Skeletal muscle satellite cell (primary cell): ENCODE measurements at regions not wholly inside any gene's neighbourhood (a gene's known extent, or its start where the extent isn't known, plus 50 kb on each side); places are given as distances from the start of the nearest gene placed in this dataset.

Experiments used
- H3K27me3 ChIP-seq: 2 replicates; pipeline ENCODE4 v1.7.0; 2013; ENCODE audit warnings: low read length; ENCODE audit not compliant: control insufficient read depth, insufficient read depth
- H3K36me3 ChIP-seq: 2 replicates; pipeline ENCODE4 v1.7.0; 2013; ENCODE audit warnings: mild to moderate bottlenecking, control low read depth, low read length; ENCODE audit not compliant: insufficient read depth
- H3K4me1 ChIP-seq: 2 replicates; pipeline ENCODE4 v1.7.0; 2013; ENCODE audit warnings: low read length; ENCODE audit not compliant: control insufficient read depth, insufficient read depth
- H3K4me2 ChIP-seq: 2 replicates; pipeline ENCODE4 v1.7.0; 2013; ENCODE audit warnings: mild to moderate bottlenecking, low read length
- H3K4me3 ChIP-seq: 2 replicates; pipeline ENCODE4 v1.7.0; 2013; ENCODE audit warnings: low read length
- H3K9ac ChIP-seq: 2 replicates; pipeline ENCODE4 v1.7.0; 2013; ENCODE audit warnings: mild to moderate bottlenecking, low read depth, low read length, moderate library complexity
- H3K9me3 ChIP-seq: replicated peaks from 2 replicates; pipeline ENCODE4 v1.7.0; 2013; ENCODE audit warnings: mild to moderate bottlenecking, control low read depth, low read length

DNA sequence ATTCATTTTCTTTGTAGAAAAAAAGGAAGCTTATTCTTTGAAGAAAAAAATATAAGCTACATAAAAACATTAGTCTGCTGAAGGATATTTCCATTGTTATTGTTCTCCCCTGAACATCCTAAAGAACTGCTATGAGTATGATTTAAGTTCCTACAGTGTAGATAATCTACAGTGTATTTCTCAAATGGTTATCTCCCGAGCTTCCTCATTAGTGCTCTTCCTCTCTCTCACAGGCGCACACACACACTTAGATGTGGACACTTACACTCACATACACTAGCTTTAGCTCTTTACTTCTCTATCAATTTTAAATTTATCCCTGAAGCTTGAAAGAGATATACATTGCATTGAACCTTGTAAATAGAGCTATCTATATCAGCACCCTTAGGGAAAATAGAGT lies 681.0 kb downstream of the KCNJ3 start:
- no peak overlapping the region for H3K9ac ChIP-seq
- no peaks in the 10 kb centered on the region for H3K4me1 ChIP-seq
- H3K9me3 ChIP-seq: no peaks in the 10 kb centered on the region
- no peak overlapping the region for H3K4me2 ChIP-seq
- no peaks in the 10 kb centered on the region for H3K36me3 ChIP-seq
- no peaks in the 10 kb centered on the region for H3K27me3 ChIP-seq
- H3K4me3 ChIP-seq: no peak overlapping the region

DNA sequence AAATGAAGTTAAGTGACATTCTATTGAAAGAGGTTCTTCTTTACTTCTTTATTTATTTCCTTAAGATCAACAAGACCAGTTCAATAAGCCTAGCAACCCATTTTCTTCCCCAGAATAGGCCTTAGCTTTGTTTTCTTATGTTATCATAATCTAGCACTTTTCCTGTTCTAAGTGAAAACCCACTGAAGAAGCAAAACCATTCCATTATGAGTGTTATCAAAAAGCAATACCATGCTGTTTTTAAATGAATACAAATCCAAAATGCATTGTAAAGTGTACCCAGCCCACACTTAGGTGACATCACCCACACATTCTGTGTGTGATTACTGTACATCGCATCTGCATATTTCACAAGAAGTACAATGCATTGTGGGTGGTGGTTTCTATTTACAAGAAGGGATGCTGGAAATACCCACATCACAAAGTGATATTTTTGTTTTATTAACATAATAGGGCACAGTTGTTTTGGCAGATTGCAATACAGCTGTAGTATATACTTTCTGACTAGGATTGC lies 679.5 kb downstream of the KCNJ3 start:
- no peaks in the 10 kb centered on the region for H3K27me3 ChIP-seq
- H3K4me2 ChIP-seq: no peak overlapping the region
- no peak overlapping the region for H3K4me3 ChIP-seq
- H3K9ac ChIP-seq: no peak overlapping the region
- H3K9me3 ChIP-seq: no peaks in the 10 kb centered on the region
- no peaks in the 10 kb centered on the region for H3K4me1 ChIP-seq
- no peaks in the 10 kb centered on the region for H3K36me3 ChIP-seq

DNA sequence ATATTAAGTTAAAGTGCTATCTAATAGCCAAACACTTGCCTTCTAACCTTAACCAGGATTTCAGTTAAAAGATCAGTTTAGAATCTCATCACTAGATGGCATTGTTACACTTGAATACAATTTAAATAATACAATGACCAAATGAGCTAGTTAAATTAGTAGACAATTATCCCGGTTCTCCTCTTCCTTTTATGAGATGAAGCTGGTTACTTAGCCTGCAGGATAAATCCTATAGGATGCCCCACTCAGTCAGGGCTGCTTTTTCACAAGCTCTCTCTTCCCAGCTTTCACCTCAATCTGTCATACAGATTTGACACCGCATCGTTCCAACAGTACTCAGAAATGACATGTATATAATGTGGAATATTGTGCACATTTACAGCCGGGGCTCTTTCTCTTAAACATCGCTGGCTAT lies 678.8 kb downstream of the KCNJ3 start:
- Histone ChIP-seq H3K4me2 (no peak overlapping the region), H3K4me3 (no peak overlapping the region), H3K9me3 (no peaks in the 10 kb centered on the region), H3K27me3 (no peaks in the 10 kb centered on the region), H3K36me3 (no peaks in the 10 kb centered on the region), H3K9ac (no peak overlapping the region), H3K4me1 (no peaks in the 10 kb centered on the region)

DNA sequence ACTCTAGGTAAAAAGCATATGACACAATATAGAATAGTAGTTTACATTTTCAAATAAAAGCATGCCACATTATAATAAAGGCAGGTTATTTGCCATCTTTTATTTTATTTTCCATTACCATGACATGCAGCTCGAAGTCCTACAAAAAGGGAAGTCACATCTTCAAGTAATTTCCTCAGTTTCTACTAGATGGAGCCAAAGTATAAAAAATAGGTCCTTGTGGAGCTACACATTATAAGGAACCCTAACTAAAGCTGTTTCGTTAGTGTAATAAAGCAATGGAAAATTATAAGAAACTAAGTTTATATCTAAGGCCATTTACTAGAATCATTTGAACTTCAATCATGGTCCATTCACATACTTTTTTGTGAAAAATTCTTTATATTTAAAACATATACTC lies 674.5 kb downstream of the KCNJ3 start:
- H3K9me3 ChIP-seq: no peaks in the 10 kb centered on the region
- peaks cover 3% of the 10 kb centered on the region for H3K27me3 ChIP-seq
- no peaks in the 10 kb centered on the region for H3K4me1 ChIP-seq
- H3K4me2 ChIP-seq: no peak overlapping the region
- H3K9ac ChIP-seq: no peak overlapping the region
- no peaks in the 10 kb centered on the region for H3K36me3 ChIP-seq
- no peak overlapping the region for H3K4me3 ChIP-seq

DNA sequence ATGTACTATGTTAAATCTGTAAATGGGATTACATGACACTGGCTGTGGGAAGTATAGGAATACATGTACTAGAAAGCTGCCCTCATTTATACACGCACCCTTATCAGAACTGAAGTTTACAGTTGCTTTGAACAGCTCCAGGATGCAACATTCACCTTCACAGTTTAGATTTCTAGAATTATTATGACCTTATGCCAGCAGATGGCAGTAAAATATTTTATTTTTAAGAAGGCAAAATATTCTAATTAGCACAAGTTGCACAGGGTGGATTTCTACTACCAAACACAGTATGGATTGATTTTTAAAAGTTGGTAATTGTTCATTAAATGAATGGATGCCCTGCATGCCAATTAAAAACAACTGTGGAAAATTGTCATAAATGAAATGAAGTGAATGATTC lies 670.4 kb downstream of the KCNJ3 start:
- no peaks in the 10 kb centered on the region for H3K9me3 ChIP-seq
- H3K4me2 ChIP-seq: no peak overlapping the region
- no peaks in the 10 kb centered on the region for H3K36me3 ChIP-seq
- H3K4me3 ChIP-seq: no peak overlapping the region
- peaks cover 3% of the 10 kb centered on the region for H3K27me3 ChIP-seq
- no peak overlapping the region for H3K9ac ChIP-seq
- H3K4me1 ChIP-seq: no peaks in the 10 kb centered on the region

DNA sequence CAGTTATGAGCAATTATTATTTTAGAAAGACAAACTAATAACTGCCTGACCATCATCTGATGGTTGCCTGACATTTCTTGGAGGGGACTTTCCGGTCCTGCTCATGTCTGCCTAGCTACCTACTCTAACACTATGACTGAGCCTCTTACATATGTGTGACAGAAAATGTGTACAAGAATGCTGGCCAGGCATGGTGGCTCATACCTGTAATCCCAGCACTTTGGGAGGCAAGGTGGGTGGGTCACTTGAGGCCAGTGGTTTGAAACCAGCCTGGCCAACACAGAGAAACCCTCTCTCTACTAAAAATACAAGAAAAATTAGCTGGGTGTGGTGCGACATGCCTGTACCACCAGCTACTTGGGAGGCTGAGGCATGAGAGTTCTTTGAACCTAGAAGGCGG lies 666.3 kb downstream of the KCNJ3 start:
- Histone ChIP-seq H3K4me1 (no peaks in the 10 kb centered on the region), H3K4me3 (no peak overlapping the region), H3K27me3 (no peaks in the 10 kb centered on the region), H3K9me3 (no peaks in the 10 kb centered on the region), H3K4me2 (no peak overlapping the region), H3K9ac (no peak overlapping the region), H3K36me3 (no peaks in the 10 kb centered on the region)

DNA sequence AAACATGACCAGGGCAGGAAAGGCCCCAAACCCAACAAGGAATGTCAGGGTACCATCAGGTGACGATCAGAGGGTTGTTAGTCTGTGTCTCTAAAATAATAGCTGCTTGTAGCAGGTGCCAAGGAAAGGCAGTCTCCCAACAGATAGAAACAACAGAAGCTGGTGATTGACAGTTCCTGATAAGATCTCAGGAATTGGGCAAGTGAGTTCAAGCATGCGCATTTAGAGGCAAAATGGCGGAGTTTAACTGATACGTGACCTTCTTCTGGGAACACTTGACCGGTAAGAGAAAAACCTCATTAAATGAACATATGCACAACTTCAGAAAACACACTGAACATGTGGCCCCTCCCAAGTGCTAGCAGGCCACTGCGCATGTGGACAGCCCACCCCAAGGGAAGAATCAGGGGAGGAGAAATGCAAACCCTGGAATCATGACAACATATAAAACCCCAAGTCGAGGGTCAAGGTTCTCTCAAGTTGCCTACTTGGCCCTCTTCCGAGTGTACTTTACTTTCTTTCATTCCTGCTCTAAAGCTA lies 664.9 kb downstream of the KCNJ3 start:
- no peak overlapping the region for H3K9ac ChIP-seq
- no peaks in the 10 kb centered on the region for H3K27me3 ChIP-seq
- no peaks in the 10 kb centered on the region for H3K4me1 ChIP-seq
- no peaks in the 10 kb centered on the region for H3K9me3 ChIP-seq
- no peak overlapping the region for H3K4me3 ChIP-seq
- H3K4me2 ChIP-seq: no peak overlapping the region
- H3K36me3 ChIP-seq: no peaks in the 10 kb centered on the region

DNA sequence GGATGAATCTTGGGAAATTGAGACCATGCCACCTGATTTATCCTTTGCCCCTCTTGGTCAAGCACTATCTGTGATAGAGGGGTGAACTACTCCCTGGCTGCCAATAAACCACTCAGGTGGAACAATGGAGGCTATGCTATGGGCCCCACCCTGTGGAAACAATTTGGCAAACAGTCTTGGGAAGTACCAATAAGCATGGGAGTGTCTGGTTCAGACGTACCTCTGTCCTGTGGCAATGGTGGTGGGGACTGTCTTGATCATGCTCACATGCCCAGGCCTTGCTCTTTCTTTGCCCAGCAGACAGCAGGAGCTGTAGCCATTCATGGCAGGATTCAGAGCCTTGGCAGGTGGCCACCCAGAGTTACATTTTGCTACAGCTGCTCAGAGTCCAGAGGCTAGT lies 658.7 kb downstream of the KCNJ3 start:
- no peaks in the 10 kb centered on the region for H3K4me1 ChIP-seq
- H3K4me3 ChIP-seq: no peak overlapping the region
- no peaks in the 10 kb centered on the region for H3K36me3 ChIP-seq
- H3K9ac ChIP-seq: no peak overlapping the region
- no peaks in the 10 kb centered on the region for H3K27me3 ChIP-seq
- no peaks in the 10 kb centered on the region for H3K9me3 ChIP-seq
- H3K4me2 ChIP-seq: no peak overlapping the region

DNA sequence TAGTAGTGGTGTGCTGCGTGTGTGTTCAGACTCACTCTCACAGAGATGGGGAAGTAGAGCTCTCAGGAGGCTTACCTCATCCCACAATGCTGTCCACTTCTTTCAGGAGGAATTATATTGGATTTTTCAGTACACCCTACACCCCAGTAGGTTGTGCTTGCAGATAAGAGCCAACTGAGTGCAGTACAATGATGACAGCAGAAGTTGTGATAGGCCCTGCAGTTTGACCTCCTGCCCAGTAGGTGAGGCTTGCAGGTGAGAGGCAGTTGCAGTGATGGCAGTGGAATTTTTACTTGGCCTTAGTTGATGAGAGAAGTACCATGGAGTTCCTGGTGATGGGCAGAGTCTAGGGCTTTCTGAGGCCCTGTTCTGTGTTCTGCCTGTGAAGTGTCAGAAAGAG lies 657.8 kb downstream of the KCNJ3 start:
- Histone ChIP-seq H3K36me3 (no peaks in the 10 kb centered on the region), H3K9me3 (no peaks in the 10 kb centered on the region), H3K27me3 (no peaks in the 10 kb centered on the region), H3K4me3 (no peak overlapping the region), H3K4me1 (no peaks in the 10 kb centered on the region), H3K4me2 (no peak overlapping the region), H3K9ac (no peak overlapping the region)

DNA sequence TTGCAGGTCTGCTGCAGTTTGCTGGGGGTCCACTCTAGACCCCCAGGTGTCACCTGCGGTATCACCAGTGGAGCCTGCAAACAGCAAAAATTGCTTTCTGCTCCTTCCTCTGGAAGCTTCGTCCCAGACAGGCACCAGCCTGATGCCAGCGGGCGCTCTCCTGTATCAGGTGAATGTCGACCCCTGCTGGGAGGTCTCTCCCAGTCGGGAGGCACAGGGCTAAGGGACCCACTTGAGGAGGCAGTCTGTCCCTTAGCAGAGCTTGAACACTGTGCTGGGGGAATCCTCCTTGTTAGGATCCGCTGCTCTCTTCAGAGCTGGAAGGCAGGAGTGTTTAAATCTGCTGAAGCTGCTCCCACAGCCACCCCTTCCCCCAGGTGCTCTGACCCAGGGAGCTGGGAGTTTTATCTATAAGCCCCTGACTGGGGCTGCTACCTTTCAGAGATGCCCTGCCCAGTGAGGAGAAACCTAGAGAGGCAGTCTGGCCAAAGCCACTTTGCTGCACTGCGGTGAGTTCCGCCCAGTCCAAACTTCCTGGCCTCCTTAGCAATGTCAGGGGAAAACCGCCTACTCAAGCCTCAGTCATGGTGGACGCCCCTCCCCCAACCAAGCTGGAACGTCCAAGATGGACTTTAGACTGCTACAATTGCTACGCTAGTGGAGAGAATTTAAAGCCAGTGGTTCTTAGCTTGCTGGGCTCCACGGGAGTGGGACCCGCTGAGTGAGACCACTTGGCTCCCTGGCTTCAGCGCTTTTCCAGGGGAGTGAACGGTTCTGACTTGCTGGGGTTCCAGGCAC lies 652.5 kb downstream of the KCNJ3 start:
- Histone ChIP-seq H3K36me3 (no peaks in the 10 kb centered on the region), H3K4me2 (no peak overlapping the region), H3K9ac (no peak overlapping the region), H3K4me3 (no peak overlapping the region), H3K4me1 (no peaks in the 10 kb centered on the region), H3K9me3 (no peaks in the 10 kb centered on the region), H3K27me3 (no peaks in the 10 kb centered on the region)

DNA sequence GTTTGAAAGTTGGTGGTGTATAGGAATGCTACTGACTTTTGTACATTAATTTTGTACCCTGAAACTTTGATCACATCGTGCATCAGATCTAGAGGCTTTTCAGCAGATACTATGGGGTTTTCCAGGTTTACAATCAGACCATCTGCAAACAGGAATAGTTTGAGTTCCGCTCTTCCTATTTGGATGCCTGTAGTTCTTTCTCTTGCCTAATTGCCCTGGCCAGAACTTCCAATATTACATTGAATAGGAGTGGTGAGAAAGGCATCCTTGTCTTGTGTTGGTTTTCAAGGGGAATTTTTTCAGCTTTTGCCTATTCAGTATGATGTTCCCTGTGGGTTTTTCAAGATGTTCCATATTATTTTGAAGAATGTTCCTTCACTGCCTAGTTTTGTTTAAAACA lies 633.5 kb downstream of the KCNJ3 start:
- no peaks in the 10 kb centered on the region for H3K9me3 ChIP-seq
- H3K4me2 ChIP-seq: no peak overlapping the region
- H3K36me3 ChIP-seq: no peaks in the 10 kb centered on the region
- no peak overlapping the region for H3K4me3 ChIP-seq
- no peaks in the 10 kb centered on the region for H3K4me1 ChIP-seq
- H3K9ac ChIP-seq: no peak overlapping the region
- H3K27me3 ChIP-seq: no peaks in the 10 kb centered on the region

DNA sequence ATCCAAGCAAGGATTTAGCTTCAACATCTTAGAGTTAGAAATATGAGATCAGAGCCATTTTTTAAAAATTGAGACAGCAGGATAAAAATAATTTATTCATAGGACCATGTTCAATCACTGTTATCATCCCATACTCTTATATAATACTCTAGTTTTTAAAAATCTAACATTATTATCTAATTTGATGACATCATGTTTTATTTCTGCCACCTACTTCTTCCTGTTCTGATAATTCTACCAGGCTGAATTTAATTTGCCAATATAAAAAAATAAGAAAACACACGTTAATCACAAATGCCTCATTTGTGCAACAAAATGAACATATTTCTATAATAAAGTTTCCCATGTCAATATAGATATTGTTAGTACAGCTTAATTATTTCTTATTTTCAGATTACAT lies 621.7 kb downstream of the KCNJ3 start:
- Histone ChIP-seq H3K4me3 (no peak overlapping the region), H3K9me3 (no peaks in the 10 kb centered on the region), H3K9ac (no peak overlapping the region), H3K27me3 (no peaks in the 10 kb centered on the region), H3K4me2 (no peak overlapping the region), H3K4me1 (no peaks in the 10 kb centered on the region), H3K36me3 (no peaks in the 10 kb centered on the region)
